NCI-H2029 treated with DMSO at 0.1 percent for 48 hours (cell line): ENCODE measurements at regions not wholly inside any gene's neighbourhood (a gene's known extent, or its start where the extent isn't known, plus 50 kb on each side); places are given as distances from the start of the nearest gene placed in this dataset.

Experiments
- DNase-seq: peaks from one replicate; lab custom pipeline; 2025; lab: John Stamatoyannopoulos, UW

DNA sequence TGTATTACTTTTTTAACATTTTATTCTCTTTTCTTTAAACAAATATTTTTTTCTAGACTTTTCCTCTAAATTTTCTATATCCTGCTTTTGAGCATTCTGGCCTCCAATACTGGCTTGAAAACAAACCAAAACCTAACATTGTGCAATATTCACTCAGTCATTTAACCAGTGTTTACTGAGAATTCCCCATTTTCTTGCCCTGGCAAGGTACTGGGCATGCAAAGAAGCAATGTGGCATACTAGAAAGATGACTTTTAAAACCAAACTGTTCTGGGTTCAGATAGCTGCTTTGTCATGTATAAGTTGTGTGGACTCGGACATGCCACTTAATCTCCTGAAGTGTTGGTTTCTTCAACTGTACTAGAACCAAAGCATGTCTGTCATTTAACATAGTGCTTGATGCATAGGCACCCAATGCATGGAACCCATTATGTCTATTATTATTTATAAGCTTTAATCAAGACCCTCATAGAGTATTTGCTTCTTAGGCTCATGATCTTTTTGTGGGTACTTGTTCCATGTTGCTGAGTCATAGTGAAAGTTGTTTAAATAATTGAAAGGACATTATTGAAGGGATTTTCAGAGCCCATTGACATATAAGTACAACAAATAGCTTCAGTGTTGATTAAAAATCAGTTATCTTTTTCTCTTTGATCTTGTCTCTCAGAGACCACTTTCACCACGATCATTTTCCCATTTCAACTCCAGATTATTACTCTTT, 185.4 kb upstream of the OSR1 start:
- no peak for DNase-seq

DNA sequence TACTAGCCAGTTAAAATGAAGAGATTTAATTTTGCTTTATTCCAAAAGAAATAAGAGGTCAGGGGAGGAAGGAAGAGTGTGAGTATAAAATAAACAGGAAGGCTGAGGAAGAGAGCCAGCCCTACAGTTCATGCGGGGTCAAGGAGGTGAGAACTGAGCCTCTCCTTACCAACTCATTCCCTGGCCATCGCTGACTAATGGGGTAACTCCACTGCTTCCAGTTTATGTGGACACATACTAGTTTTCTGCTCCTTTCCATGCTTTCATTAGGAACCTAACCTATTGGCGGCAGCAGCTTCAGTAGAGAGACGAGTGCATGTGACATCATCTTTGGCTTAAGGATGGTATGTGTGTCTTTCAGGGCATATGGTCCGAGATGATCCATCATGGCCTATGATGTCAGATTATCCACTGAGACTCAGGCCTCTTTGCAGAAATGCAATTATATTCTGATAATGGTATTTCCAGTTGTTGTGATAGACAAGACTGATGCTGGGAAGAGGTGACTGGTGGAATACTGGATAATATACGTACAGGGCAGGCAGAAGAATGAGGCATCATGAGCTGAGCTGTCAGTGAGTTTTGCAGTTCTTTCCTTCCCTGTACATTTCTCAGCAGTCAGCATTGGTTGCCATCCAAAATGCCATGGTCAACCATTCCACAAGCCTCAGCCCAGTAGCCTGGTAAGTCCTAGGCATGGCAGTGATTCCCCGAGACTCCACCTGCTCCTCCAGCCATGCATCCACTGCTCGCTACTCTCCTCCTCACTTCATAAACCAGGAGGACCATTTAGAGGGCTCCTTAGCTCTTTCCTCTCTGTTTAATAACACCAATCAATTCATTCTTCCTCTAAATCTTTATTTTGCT, 184.6 kb upstream of the OSR1 start:
- no peak for DNase-seq

DNA sequence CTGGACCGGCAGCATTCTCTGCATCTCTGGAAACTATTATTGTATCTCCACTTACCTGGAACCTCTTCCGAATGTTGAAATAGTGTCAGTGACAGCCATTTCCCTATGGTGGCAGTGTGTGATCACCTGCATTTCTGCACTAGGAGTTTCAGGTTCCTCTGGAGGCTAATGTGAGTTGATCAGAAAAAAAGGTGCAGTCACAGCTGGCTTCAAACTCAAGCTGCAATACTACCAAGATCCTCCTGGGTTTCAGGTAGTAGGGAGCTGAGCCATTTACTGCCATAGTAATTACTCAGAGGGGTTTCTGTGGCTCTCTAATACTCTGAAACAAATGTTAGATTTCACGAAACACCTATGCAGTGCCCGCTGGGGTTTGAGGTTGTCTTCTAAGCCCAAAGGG, 183.5 kb upstream of the OSR1 start:
- no peak for DNase-seq

DNA sequence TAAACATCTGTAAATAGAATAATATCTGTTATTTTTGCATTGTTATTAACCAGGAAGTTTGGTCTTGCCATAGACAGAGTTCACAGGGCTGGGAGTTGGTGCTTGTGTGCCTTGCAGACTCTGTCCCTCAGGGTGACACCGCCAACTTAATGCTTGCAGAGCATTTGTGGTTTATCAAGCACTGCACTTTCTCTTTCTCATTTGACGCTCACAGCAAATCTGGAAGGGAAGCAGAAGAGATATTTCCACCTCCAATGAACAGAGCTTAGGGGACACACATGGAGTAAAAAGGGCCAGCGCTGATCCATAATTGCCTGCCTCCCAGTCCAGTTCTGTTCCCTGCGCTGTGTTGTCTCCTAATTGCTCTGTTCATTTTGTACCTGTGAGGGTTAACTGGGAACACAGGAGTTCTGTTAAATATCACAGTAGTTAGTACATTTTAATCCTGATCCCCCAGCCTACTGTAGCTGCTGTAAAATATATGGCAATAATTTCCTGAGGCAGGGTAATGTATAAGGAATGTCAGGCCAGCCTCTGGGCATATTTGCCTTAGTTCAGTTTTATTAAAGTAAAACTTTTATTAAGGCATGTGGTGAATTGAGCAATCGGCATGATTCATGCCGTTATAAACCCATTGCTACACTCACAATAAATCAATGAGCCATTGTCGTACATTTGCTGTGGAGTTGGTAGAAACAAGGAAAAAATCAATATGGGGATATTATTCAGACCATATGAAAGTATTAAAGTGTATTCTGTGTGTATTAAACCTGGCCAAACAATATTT, 182.5 kb upstream of the OSR1 start:
- no peak for DNase-seq

DNA sequence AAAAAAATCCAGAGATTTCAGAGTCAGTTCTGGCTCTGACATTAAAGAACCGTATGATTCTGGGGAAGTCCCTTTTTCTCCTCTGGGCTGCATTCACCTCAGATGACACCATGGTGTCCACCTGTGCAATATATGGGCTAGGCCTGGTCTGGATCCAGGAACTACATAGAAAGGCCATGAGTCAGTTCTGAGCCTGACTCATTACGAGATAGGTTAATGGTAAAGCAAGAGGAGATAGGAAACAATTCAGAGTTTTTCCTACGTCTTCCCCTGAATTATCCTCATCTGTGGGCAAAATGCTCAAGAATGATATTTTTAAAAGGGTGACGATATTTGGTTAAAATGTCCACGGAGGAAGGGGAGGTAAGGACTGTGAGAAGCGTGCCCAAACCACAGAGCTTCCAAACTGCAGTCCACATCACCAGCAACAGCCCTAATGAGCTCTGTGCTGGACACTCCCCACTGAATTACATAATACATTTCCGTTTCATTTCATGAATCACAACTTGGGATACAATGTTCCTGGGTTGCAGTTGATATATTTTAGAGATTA, 180.1 kb upstream of the OSR1 start:
- DNase-seq: no peak

DNA sequence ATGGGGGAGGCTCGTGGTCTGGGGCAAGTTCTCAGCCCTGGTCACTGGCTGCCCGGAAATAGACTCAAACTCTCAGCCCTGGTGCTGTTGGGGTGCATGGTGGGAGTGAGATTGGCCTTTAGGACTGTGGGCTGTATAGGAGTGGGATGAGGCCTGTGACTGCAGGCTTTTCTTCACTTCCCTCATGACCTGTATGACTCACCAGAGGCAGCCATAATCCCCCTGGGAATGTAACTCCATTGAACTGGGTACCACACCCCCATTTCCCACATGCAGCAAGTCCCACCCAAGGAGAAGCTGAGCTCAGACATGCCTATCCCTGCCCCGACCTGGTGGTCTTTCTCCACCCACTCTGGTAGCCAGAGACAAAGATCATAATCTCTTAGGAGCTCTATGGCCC, 177.7 kb upstream of the OSR1 start:
- DNase-seq: no peak

DNA sequence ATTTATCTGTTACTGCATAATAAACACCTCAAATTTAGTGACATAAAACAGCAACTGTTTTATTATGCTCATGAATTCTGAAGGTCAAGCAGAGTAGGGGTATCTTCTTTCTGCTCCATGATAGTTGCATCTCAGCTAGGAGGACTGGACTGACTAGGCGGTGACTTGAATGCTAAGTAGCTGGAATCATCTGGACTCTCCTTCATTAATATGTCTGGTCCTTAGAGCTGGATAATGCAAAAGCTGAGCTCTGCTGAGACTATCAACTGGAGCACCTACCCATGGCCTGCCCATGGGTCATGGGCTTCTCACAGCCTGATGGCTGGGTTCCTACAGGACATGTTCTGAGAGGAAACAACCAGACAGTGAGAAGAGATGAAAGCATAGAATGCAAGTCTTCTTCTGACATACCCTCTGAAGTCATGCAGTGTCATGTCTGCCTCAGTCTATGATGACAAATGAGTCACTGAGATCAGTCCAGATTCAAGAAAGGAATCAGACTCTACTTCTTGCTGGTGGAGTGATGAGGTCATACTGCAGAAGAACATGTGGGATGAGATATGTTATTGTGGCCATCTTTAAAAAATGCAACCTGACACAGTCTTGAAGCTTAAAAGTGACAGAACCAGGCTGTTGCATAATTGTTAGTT, 174.2 kb upstream of the OSR1 start:
- DNase-seq: no peak

DNA sequence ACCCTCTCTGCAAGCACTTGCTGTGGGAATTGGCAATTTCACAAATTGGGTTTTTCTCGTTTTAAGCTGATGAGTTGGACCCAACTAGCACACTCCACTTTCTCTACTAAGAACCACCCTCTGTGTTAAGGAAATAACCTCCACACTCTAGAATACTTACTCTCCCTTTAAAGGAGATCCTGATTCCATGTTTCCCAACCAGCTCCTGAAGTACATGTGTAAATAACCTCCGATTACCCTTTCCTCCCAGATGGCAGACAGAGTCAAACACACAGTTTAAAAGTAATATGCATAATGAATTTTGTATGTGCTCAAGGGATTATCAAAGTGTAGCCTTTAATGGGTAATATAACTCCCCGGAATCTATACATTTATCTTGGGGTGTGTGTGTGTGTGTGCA, 171.3 kb upstream of the OSR1 start:
- no peak for DNase-seq

DNA sequence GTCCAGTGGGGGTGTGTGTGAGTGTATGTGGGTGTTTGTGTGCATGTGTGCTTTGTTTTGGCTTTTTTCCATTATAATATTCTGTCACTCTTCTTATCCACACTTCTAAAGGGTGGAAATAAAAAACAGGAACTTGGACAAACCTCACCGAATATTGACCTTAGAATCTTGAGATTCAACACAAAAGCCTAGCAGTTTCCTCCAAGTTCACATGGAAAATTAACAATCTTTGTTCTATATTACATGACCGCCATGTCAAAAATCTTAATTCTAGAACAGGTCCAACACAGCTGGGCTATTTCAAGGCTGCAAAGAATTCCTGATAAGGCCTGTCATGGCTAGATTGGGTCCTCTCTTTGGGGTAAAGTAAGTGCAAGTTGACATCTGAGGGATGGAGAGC, 169.3 kb upstream of the OSR1 start:
- DNase-seq: no peak

DNA sequence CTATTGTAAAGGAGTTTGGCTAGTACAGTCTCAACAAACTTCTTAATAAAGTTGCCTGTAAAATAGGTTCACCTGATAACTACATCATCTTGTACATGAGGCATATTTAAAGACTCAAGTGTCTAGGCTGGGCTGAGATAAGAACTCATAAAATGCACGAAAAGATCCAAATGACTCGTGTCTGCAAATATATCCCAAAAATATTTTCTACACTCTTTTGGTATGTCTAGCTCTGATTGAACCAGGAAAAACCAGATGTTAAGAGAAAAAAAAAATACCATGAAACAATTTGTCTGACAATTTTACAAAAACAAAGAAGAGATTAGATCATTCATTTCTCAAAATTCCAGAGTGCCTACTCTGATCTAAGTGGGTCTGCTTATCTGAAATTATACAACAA, 166.9 kb upstream of the OSR1 start:
- no peak for DNase-seq

DNA sequence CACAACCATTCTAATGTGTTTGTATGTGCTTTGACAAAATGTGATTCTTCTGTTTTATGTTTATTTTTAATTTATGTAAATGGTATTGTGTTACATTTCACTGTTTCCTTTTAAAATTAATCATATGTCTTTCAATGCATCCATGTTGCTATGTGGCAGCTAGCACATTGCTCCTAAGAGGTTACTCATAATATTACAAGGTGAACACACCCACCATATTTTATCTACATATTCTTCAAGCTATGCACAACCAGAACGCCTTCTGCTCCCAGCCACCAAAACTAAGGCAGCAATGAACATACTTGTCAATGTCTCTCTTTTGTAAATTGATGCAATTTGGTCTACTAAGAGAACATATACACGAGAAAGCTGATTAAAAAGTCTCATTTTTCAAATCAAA, 160.6 kb upstream of the OSR1 start:
- DNase-seq: no peak

DNA sequence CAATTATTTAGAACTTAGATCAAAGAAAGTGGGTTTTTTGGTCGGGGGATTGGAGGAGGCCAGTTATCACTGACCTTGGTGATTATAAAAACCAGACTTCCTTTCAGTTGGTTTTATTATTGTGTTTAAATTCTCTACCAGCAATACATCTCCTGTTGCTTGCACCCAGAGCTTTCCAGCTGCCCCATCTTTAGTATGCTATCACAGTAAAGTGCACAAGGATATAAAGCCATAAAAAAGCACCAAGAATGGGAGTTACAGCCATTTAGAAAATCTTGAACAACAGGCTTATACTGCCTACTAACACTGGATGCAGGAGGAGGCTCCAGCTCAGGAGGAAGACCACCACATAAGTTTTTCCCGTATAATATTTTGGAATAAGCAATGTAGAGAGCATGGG, 148.7 kb upstream of the OSR1 start:
- DNase-seq: no peak

DNA sequence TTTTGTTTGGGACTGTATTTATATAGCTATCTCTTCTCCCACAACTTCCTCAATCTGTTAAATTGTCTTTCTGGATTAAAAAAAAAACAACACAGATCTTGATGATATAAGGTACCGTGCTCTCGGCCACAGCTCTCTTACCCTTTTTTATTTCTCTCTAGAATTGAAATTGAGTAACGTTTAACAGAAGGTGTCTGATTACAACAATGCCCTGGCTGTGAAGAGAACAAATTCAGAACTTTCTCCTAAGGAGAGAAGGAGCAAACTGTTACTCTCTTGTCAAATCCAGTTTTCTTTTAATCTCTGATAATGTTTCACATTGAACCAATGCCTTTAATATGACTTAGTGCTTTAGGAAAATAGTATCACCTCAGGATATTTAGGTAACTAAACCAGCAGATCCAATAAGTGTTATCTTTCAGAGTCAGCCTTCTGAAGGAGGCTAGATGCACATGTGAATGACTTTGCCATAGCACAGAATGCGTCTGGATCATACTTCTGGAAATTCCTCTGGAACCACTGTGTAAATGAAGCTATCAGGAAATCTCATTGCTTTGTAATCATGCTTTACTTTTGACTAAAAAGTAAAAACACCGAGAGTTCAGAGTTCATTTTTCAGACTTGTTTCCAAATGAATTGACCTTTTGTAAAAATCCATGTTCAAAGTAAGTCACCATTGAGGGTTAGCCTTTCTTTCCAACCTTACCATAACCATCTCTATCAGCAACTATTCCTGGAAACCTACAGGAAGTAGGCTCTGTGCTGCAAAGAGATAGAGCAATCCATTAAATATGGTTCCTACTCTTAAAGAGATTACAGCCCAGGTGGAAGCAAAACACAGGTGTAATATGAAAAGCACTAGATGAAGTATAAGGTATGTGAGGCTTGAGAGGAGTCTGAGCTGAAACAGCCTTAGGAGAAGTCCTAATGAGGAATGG, 147.0 kb upstream of the OSR1 start:
- DNase-seq: no peak

DNA sequence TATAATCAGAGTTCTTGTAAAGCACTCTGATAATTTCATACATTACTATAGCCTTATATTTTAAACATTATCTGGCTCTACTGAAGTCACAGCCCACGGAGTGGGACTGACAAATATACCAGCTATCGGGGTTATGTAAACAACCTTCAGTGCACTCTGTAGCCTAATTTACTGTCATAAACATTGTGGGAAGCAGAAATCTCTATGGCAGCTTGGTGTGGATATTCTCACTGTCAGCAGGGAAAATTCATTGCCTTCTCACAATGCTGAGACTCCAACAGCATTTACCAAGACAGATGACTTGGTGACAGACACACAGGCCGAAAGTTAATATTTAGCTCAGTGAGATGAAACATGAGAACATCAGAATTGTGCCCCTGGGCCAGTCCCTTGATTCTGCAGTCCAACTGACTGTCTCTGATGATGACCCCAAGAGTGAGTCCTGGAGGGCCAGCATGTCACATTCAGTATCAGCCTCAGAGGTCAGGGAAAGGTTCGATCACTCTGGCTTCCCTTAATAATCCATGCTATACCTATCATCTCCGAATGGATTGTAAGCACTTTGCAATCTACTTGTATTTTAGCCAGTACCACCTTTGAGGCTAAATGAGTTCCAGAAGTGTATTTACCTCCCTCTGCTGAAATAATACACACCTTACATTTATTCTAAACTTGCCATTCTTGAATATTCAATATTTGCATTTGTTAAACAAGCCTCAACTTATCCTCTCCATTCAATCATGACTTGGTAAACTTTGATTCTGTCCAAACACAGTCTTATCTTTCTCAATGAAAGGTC, 146.2 kb upstream of the OSR1 start:
- DNase-seq: no peak

DNA sequence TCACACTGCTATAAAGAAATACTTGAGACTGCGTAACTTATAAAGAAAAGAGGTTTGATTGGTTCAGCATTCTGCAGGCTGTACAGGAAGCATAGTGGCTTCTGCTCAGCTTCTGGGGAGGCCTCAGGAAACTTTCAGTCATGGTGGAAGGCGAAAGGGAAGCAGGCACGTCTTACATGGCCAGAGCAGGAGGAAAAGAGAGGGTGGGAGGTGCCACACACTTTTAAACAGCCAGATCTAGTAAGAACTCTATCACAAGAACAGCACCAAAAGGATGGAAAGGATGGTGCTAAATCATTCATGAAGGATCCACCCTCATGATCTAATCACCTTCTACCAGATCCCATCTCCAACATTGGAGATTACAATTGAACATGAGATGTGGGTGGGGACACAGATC, 145.5 kb upstream of the OSR1 start:
- no peak for DNase-seq

DNA sequence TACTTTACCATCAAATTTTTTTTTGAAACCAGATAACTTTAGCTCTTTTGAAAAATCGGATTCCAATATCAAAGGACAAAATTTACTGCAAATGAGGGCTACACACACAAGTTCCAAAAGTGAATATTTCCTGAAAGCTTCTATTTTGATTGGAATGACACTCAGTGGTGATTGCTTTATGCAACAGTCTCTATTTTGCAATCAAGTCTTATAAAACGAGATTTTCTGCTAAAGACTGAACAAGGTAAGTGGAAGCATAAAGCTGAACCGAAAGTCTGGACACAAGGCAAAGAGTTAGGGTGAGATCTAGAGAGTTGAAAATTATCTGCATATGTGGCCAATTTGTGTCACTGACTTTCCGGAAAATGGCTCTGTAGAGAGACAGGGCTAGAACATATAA, 145.0 kb upstream of the OSR1 start:
- no peak for DNase-seq

DNA sequence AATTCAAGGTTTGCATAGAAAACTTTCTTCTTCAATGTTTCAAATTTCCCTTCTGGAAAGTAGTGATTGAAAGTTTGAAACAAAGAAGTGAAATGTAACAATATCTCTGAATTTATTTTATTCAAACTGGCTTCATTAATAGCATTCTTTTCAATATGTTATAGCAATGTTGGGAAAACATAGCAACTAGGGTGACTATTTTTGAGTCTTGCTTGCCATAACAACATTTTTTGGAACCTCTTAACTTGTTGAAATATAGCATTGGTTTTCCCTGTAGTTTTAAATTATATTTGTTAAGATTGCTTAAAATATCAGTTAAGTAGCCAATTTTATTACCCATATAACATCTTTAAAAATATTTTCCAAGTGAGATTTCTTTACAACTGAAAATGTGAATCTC, 141.7 kb upstream of the OSR1 start:
- no peak for DNase-seq

DNA sequence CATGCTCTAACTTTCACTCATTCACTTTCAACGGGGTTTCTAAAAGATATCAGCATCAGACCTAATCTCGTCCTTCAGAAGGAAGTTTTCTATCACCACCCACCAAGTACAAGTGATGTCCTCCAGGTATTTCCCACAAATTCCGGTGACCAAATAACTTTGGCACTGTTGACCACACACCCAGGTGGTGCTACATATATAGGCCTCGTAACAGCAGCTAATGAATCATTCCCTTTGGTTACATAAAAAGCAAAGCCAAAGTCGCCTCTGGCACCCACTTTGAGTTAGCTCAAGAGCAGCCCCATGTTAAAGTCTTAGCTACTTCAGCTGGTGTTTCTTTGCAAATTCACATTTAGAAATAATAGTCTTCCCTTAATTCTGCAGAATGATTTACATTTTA, 138.2 kb upstream of the OSR1 start:
- DNase-seq: no peak

DNA sequence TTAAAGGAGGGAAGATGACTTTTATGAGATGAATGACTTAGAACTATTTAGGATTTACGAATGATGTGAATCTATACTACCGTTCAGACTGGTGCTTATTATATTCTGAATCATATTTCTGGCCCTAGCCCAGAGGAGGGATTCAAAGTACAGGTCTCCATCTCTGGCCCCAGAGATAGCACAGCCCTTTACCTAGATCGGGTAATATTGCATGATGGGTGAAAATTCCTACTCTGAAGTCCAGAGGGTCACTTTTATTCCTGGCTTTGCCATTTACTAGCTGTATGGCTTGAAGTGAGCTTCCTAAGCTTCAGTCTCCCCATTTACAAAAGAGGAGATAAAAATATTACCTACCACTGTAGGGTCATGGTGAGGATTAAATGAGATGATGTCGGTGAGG, 135.8 kb upstream of the OSR1 start:
- DNase-seq: no peak

DNA sequence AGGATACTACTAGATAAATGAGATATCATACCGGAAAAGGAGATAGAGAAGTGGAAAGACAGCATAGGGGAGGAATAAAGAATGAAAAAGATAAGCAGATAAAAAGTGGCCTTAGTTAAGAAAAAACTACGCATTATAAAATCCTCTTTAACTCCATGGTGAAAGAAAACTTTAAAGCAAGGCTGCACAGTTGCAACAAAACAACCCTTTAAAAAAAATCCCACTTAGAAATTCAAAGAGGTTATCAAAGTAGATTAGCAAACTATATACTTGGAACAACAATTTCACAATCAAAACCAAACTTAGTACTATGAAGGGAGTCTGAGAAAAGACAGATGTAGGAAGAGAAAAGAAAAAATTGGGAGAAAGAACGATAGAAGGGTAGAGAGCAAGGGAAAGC, 133.4 kb upstream of the OSR1 start:
- DNase-seq: no peak
